ENCODE measurements at regions not wholly inside any gene's neighbourhood (a gene's known extent, or its start where the extent isn't known, plus 50 kb on each side); places are given as distances from the start of the nearest gene placed in this dataset.

GRCh38 chr17:72236980-72237633 lies 116.3 kb downstream of the SOX9 start:
- no peak for TF ChIP-seq CTCF (IDR thresholded peaks at IDR 0.05; ENCODE audit: low read depth, low read length, missing control alignments)
- no peak for DNase-seq
- in situ Hi-C loops (cut with HindIII; ENCODE audit: low pct_ligation_motif_present, low sequenced_read_pairs) = no loop called here

GRCh38 chr17:72238157-72238673 lies 117.4 kb downstream of the SOX9 start:
- Histone ChIP-seq H3K4me3 (ENCODE audit: low read depth, low read length) (no peak overlapping the region), H3K27me3 (replicated peaks) (no peaks in the 10 kb centered on the region), H3K27ac (no peak overlapping the region), H3K36me3 (replicated peaks) (no peaks in the 10 kb centered on the region)
- no peak for TF ChIP-seq CTCF (IDR thresholded peaks at IDR 0.05; ENCODE audit: low read depth, low read length, missing control alignments)
- in situ Hi-C loops (cut with HindIII; ENCODE audit: low pct_ligation_motif_present, low sequenced_read_pairs) = no loop called here
- DNase-seq = no peak

More at GRCh38 chr17:72236980-72237633, 116.3 kb downstream of the SOX9 start:
- no peak overlapping the region for H3K4me3 ChIP-seq (ENCODE audit: low read depth, low read length)
- no peak overlapping the region for H3K27ac ChIP-seq
- H3K36me3 ChIP-seq (replicated peaks) = no peaks in the 10 kb centered on the region
- H3K27me3 ChIP-seq (replicated peaks) = no peaks in the 10 kb centered on the region

- TF ChIP-seq CTCF (IDR thresholded peaks at IDR 0.05; ENCODE audit: low read depth, low read length, missing control alignments) = no peak
- no peak for DNase-seq
- in situ Hi-C loops (cut with HindIII; ENCODE audit: low pct_ligation_motif_present, low sequenced_read_pairs) = no loop called here
Observed at GRCh38 chr17:72239548-72239947, 118.7 kb downstream of the SOX9 start.

DNA sequence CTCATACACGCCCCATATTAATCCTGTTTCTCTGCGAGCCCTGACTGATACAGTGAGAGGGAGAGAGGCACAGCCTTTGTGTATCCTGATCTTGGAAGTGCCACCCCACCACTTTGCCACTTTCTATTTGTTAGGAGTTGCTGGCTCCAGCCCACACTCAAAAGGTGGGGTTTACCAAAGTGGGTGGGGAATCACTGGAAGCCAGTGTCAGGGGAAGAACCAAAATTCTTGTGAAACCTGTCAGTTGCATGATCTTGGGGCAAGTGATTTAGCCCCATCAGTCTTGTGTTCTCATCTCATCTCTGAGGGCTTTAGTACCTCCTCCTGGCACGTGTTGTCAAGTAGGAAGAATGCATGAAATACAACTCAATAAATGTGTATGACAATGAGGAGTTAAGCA lies 119.5 kb downstream of the SOX9 start:
- no peak for TF ChIP-seq CTCF (IDR thresholded peaks at IDR 0.05; ENCODE audit: low read depth, low read length, missing control alignments)
- Histone ChIP-seq H3K4me3 (ENCODE audit: low read depth, low read length) (no peak overlapping the region), H3K36me3 (replicated peaks) (no peaks in the 10 kb centered on the region), H3K27me3 (replicated peaks) (no peaks in the 10 kb centered on the region), H3K27ac (no peak overlapping the region)
- in situ Hi-C loops (cut with HindIII; ENCODE audit: low pct_ligation_motif_present, low sequenced_read_pairs) = no loop called here
- no peak for DNase-seq

More at GRCh38 chr17:72239548-72239947, 118.7 kb downstream of the SOX9 start:
- no peaks in the 10 kb centered on the region for H3K27me3 ChIP-seq (replicated peaks)
- no peak overlapping the region for H3K27ac ChIP-seq
- H3K36me3 ChIP-seq (replicated peaks) = no peaks in the 10 kb centered on the region
- H3K4me3 ChIP-seq (ENCODE audit: low read depth, low read length) = no peak overlapping the region

GRCh38 chr17:72244494-72244893 lies 123.7 kb downstream of the SOX9 start:
- TF ChIP-seq CTCF (IDR thresholded peaks at IDR 0.05; ENCODE audit: low read depth, low read length, missing control alignments) = no peak
- H3K27me3 ChIP-seq (replicated peaks) = no peaks in the 10 kb centered on the region
- H3K36me3 ChIP-seq (replicated peaks) = no peaks in the 10 kb centered on the region
- H3K4me3 ChIP-seq (ENCODE audit: low read depth, low read length) = no peak overlapping the region
- H3K27ac ChIP-seq = no peak overlapping the region
- DNase-seq = peak; percentile 11
- in situ Hi-C loops (cut with HindIII; ENCODE audit: low pct_ligation_motif_present, low sequenced_read_pairs) = no loop called here

GRCh38 chr17:72244956-72245355 lies 124.1 kb downstream of the SOX9 start:
- Histone ChIP-seq H3K36me3 (replicated peaks) (no peaks in the 10 kb centered on the region), H3K4me3 (ENCODE audit: low read depth, low read length) (no peak overlapping the region), H3K27ac (no peak overlapping the region), H3K27me3 (replicated peaks) (no peaks in the 10 kb centered on the region)
- in situ Hi-C loops (cut with HindIII; ENCODE audit: low pct_ligation_motif_present, low sequenced_read_pairs) = no loop called here
- no peak for TF ChIP-seq CTCF (IDR thresholded peaks at IDR 0.05; ENCODE audit: low read depth, low read length, missing control alignments)
- no peak for DNase-seq

Data from brain microvascular endothelial cell (primary cell).